ENCODE measurements at regions not wholly inside any gene's neighbourhood (a gene's known extent, or its start where the extent isn't known, plus 50 kb on each side); places are given as distances from the start of the nearest gene placed in this dataset.

DNA sequence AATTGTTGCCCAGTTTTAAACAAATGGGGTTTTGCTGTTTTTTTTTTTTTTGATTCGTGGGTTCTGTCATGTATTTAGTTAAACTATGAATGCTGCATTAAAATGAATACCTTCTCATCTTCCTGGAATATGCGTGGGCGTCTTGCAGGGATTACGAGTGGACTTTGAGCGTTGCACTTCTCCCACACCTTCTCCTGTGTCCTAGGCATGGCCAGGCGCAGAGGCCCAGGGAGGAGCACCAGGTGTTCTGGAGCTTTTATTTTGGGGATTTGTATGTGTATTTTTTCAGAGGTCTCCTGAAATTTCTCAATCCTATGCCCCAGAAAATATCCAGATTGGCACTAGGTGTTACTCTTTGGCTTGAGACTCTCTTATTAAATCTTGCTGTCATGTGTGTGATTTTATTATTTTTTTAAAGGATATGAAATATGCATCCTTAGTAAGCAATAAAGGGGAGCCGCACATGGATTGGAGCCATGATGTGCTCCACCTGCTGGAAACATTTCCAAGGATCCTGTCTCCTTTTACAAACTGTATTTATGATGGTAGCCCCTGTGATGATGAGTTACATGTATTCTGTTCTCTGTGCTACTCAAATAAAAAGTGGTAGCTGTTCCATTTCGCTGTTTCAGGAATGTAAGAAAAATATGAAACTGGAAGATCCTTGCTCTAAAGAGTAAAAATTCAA, 482.2 kb upstream of the KLF6 start:
- no peak for DNase-seq (ENCODE audit: extremely low read depth, low read depth)
- TF ChIP-seq, protein P1, sequence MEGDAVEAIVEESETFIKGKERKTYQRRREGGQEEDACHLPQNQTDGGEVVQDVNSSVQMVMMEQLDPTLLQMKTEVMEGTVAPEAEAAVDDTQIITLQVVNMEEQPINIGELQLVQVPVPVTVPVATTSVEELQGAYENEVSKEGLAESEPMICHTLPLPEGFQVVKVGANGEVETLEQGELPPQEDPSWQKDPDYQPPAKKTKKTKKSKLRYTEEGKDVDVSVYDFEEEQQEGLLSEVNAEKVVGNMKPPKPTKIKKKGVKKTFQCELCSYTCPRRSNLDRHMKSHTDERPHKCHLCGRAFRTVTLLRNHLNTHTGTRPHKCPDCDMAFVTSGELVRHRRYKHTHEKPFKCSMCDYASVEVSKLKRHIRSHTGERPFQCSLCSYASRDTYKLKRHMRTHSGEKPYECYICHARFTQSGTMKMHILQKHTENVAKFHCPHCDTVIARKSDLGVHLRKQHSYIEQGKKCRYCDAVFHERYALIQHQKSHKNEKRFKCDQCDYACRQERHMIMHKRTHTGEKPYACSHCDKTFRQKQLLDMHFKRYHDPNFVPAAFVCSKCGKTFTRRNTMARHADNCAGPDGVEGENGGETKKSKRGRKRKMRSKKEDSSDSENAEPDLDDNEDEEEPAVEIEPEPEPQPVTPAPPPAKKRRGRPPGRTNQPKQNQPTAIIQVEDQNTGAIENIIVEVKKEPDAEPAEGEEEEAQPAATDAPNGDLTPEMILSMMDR (IDR thresholded peaks at IDR 0.05; ENCODE audit: low read depth, low read length): no peak

DNA sequence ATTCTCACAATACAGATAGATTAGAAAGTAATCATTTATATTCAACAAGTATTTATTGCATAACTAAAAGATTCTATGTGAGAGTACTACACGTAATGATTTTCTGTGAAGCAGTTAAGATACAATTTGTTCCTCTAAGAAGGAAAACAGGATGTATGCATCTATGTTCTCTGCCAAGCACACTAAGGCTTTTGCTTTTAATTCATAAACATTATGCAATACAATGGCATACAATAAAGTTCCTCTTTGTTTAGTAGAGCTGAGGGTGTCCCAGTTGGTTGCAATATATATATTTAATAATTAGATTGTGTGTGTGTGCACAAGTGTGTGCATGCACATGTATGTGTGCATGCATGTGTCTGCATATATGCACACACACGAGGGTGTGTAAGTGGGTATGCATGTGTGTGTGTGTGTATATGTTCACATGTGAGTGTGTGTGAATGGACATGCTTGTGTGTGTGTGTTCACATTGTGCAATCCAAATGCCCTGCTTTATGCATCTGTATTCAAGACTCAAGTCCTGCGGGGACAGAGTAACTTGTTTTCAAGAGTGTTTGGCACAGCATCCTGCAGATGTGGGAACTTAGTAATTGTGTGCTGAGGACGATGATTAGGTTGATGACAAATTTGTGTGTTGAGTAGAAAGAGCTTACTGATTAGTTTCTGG, 481.5 kb upstream of the KLF6 start:
- DNase-seq (ENCODE audit: extremely low read depth, low read depth): no peak

DNA sequence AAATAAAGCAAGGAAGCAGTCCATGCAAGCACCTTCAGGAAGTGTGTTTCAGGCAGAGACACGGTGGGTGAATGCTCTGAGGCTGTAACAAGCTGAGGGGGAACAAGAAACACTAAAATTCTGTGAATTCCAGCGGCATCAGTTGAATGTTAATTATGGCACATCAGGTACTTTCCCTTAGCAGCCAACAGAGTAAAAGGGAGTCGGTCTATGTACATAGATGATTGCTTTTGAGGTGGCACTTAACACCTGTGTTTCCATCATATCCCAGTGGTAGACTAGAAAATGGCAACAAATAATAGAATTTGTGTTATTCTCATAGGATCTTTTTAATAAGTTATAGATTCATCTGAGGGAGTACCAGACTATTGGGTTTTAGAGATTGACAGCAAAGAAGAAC, 481.0 kb upstream of the KLF6 start:
- TF ChIP-seq, protein P1 (IDR thresholded peaks at IDR 0.05; ENCODE audit: low read depth, low read length): no peak
- DNase-seq (ENCODE audit: extremely low read depth, low read depth): no peak

More for the DNA sequence above, 481.5 kb upstream of the KLF6 start:
- TF ChIP-seq, protein P1 (IDR thresholded peaks at IDR 0.05; ENCODE audit: low read depth, low read length): no peak

DNA sequence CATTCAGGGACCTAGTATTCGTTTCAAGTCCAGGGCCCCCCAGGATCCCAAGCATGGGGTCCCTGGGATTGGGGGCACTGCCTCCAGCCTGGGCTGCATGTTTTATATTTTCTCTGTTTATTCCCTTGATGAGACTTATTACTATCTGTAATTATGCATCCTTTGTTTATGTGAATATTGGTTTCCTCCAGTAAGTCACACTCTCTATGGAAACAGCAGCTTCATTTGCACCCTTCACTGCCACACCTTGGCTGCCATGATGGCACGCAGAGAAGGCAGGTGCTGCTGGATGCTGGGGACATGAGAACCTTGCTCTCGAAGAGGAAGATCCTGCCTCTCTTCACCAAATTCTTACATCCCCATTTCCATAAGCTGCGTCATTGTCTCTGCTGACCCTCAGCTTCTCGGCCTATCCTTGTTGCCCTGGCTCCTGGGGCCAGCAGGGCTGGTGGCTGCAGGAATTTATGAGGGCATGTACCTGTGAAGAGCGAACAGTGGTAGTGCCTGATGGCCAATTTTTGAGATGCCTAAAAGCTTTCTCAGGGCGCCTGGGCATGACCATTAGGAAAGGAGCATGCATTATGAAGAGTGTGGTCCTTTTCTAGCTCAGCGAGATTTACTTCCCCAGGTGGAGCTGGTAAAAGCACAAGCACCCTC, 479.3 kb upstream of the KLF6 start:
- TF ChIP-seq, protein P1 (IDR thresholded peaks at IDR 0.05; ENCODE audit: low read depth, low read length): no peak
- no peak for DNase-seq (ENCODE audit: extremely low read depth, low read depth)

DNA sequence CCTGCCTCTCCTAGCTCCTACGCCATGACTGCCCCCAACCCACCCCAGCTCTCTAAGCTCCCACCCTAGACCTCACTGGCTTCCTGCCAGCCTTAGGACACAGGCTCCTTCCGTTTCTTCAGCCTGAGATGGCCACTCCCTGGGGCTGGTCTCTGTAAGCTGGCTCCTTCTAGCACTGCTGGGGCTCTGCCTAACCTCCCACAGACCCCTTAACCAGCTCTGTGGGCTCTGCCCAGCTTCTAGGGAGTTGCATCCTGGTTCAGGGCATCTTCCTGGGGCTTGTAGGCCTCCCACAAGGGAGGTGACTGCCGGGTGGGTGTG, 478.6 kb upstream of the KLF6 start:
- TF ChIP-seq, protein P1 (IDR thresholded peaks at IDR 0.05; ENCODE audit: low read depth, low read length): no peak
- DNase-seq (ENCODE audit: extremely low read depth, low read depth): no peak

DNA sequence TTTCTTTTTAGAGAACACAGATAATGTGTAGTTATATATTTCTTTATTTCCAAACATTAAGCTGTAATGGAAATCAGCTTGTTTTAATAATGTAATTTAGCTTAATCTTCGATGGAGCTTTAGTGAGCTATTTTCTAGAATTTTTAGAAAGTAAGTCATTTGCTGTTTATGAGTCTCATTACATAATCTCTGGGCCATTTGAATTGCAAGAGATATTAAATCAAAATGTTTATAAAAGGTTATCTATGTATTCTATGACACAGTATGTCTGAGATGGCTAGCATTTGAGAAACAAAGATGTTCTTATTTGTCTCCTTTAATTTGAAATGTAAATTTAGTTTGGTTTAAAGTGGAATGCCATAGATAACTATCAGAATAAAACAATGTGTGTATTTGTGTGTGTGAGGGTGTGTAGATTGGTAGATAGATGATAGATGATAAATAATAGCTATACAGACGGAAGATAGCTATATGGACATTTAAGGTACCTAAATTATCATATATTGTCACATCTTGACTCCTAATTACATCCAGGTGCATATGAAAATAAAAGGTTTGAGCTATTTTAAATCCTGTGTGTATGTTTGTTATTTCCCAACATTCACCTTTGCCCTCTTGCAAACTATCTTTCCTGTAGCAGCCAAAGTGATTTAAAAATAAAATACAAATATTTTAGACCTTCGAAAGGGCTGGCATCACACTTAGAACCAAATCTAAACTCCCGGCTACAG, 478.0 kb upstream of the KLF6 start:
- DNase-seq (ENCODE audit: extremely low read depth, low read depth): no peak
- TF ChIP-seq, protein P1 (IDR thresholded peaks at IDR 0.05; ENCODE audit: low read depth, low read length): no peak

All from AG09319 (cell line).